Activated CD8-positive, alpha-beta T cell treated with anti-CD3 and anti-CD28 coated beads for 36 hours (primary cell): ENCODE measurements at regions not wholly inside any gene's neighbourhood (a gene's known extent, or its start where the extent isn't known, plus 50 kb on each side); places are given as distances from the start of the nearest gene placed in this dataset.

ENCODE experiments used
- ATAC-seq: fragments of 200-7000 bp; cut with Tn5 transposase; one replicate; pipeline ENCODE4 v1.10.0; 2021; ENCODE audit warnings: mild to moderate bottlenecking, moderate library complexity
- CTCF ChIA-PET: fragments of 350-600 bp; sonication (Branson Sonifier 250); formaldehyde crosslinking; loops from one replicate; lab custom pipeline; 2021; ENCODE audit warnings: antibody characterized with exemption; lab: Charles Lee
- POLR2A ChIA-PET: fragments of 350-600 bp; sonication (Branson Sonifier 250); formaldehyde crosslinking; loops from one replicate; lab custom pipeline; 2021; ENCODE audit warnings: antibody characterized with exemption; lab: Charles Lee
- DNase-seq: peaks from one replicate; pipeline ENCODE4 v3.0.0-alpha.2; 2020
- H3K27ac Mint-ChIP-seq: one replicate; pipeline ENCODE4 v1.8.0; 2021; ENCODE audit warnings: mild to moderate bottlenecking, mixed read lengths
- H3K27me3 Mint-ChIP-seq: one replicate; pipeline ENCODE4 v1.8.0; 2021; ENCODE audit warnings: mixed read lengths
- H3K36me3 Mint-ChIP-seq: one replicate; pipeline ENCODE4 v1.8.0; 2021; ENCODE audit warnings: low read depth, mixed read lengths
- H3K4me1 Mint-ChIP-seq: one replicate; pipeline ENCODE4 v1.8.0; 2021; ENCODE audit warnings: low read depth, mixed read lengths
- H3K4me3 Mint-ChIP-seq: one replicate; pipeline ENCODE4 v1.8.0; 2021; ENCODE audit warnings: mild to moderate bottlenecking, moderate library complexity, mixed read lengths
- H3K9me3 Mint-ChIP-seq: one replicate; pipeline ENCODE4 v1.8.0; 2021; ENCODE audit warnings: mixed read lengths
- CTCF ChIP-seq: fragments of 200-600 bp; IDR thresholded peaks from one replicate; pipeline ENCODE4 v1.8.0; 2022; ENCODE audit warnings: antibody characterized with exemption, mild to moderate bottlenecking
- intact Hi-C: fragments of 100-400 bp; cut with micrococcal nuclease; formaldehyde crosslinking; loops from one replicate; pipeline ENCODE4 v1.10.0; 2022

- ChIA-PET POLR2A (no interaction called here), CTCF (no interaction called here)
- no peak for DNase-seq
- intact Hi-C loops = no loop called here
- no peak overlapping the region for H3K27ac Mint-ChIP-seq
- no peaks in the 10 kb centered on the region for H3K4me1 Mint-ChIP-seq
- no peak overlapping the region for H3K4me3 Mint-ChIP-seq
- ATAC-seq = no peak
- no peak for TF ChIP-seq CTCF
- no peaks in the 10 kb centered on the region for H3K36me3 Mint-ChIP-seq
- H3K27me3 Mint-ChIP-seq = no peaks in the 10 kb centered on the region
- no peaks in the 10 kb centered on the region for H3K9me3 Mint-ChIP-seq
Measured at GRCh38 chr6:88361298-88361697, 195.2 kb upstream of the CNR1 start.

GRCh38 chr6:88360203-88360797 is 194.2 kb upstream of the CNR1 start:
- no peak overlapping the region for H3K4me3 Mint-ChIP-seq
- no peak for TF ChIP-seq CTCF
- H3K27ac Mint-ChIP-seq = no peak overlapping the region
- no peaks in the 10 kb centered on the region for H3K27me3 Mint-ChIP-seq
- no peaks in the 10 kb centered on the region for H3K4me1 Mint-ChIP-seq
- intact Hi-C loops = no loop called here
- H3K9me3 Mint-ChIP-seq = no peaks in the 10 kb centered on the region
- CTCF ChIA-PET = no interaction called here
- no peak for DNase-seq
- no peak for ATAC-seq
- H3K36me3 Mint-ChIP-seq = no peaks in the 10 kb centered on the region
- POLR2A ChIA-PET = no interaction called here

- no peak for TF ChIP-seq CTCF
- H3K9me3 Mint-ChIP-seq = no peaks in the 10 kb centered on the region
- CTCF ChIA-PET = no interaction called here
- H3K27ac Mint-ChIP-seq = no peak overlapping the region
- no peaks in the 10 kb centered on the region for H3K27me3 Mint-ChIP-seq
- intact Hi-C loops = no loop called here
- no peak overlapping the region for H3K4me3 Mint-ChIP-seq
- H3K36me3 Mint-ChIP-seq = no peaks in the 10 kb centered on the region
- ATAC-seq (no peak), DNase-seq (no peak)
- POLR2A ChIA-PET = no interaction called here
- H3K4me1 Mint-ChIP-seq = no peaks in the 10 kb centered on the region
Measured at GRCh38 chr6:88359530-88360202, 193.5 kb upstream of the CNR1 start.

GRCh38 chr6:88358846-88359245 is 192.7 kb upstream of the CNR1 start:
- intact Hi-C loops = no loop called here
- Mint-ChIP-seq H3K36me3 (no peaks in the 10 kb centered on the region), H3K9me3 (no peaks in the 10 kb centered on the region), H3K4me1 (no peaks in the 10 kb centered on the region), H3K27me3 (no peaks in the 10 kb centered on the region), H3K4me3 (no peak overlapping the region), H3K27ac (no peak overlapping the region)
- POLR2A ChIA-PET = no interaction called here
- CTCF ChIA-PET = no interaction called here
- no peak for ATAC-seq
- TF ChIP-seq CTCF = no peak
- no peak for DNase-seq

GRCh38 chr6:88349511-88349910 is 183.4 kb upstream of the CNR1 start:
- intact Hi-C loops = no loop called here
- ChIA-PET CTCF (no interaction called here), POLR2A (interaction anchor here (0.7 kb wide), 1 partner anchor 1294 kb away, joined by 4 read pairs; no protein-coding TSS in a partner anchor)
- Mint-ChIP-seq H3K4me1 (no peaks in the 10 kb centered on the region), H3K27me3 (peaks cover 8% of the 10 kb centered on the region), H3K27ac (no peak overlapping the region), H3K36me3 (no peaks in the 10 kb centered on the region), H3K4me3 (no peak overlapping the region), H3K9me3 (no peaks in the 10 kb centered on the region)
- TF ChIP-seq CTCF = no peak
- ATAC-seq (no peak), DNase-seq (no peak)
